ENCODE measurements at regions not wholly inside any gene's neighbourhood (a gene's known extent, or its start where the extent isn't known, plus 50 kb on each side); places are given as distances from the start of the nearest gene placed in this dataset.

DNA sequence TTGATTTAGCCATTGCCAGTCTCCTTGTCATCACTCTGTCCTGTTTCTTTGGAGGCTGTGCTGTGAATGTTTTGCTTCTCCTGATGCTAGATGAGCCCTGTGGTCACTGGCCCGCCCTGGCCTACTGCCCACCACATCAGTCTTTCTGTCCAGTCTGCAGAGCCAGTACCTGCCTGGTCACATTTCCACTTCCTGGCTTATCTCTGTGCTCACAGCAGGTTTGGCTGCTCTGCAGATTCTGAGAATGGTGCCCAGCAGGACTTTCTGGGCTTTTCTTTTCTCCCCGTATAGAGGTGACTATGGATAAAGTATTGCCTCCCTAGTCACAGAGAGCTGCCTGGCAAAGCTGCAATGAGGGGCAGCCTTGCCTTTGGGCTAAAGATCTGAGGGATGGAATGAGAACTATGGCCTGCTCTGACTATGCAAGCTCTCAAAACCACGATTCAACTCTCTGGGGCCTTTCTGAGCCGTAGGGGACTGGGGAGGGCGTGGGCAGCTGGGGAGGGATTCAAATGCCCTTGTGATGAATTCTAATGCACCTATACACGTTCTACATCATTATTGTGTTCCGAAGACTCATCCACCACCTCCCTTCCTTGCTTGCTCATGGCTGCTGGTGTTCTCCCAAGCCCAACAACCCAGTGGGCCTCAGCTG lies 410.4 kb upstream of the NPVF start:
- no peak for DNase-seq

DNA sequence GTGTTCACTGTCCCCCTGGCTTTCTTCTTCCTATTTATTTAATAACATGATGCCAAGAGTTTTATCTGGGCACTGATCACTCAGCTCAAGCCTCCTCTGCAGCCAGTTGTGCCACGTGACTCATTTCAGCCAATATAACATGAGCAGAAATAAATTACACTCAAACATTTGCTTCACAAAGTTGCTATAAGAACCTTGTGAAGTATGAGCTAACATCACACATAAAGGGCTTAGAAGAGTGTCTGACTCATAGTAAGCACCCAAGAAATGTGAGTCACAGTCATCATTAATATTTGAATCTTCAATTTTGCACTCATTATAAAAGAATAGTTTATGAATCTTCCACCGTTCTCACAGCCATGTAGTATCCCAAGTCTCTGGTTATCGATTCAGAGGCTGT lies 414.6 kb upstream of the NPVF start:
- DNase-seq = no peak

- DNase-seq = no peak
These were observed 415.0 kb upstream of the NPVF start for GRCh38 chr7:25643286-25643685.

- DNase-seq = no peak
These were observed 415.6 kb upstream of the NPVF start for GRCh38 chr7:25643770-25644394.

DNA sequence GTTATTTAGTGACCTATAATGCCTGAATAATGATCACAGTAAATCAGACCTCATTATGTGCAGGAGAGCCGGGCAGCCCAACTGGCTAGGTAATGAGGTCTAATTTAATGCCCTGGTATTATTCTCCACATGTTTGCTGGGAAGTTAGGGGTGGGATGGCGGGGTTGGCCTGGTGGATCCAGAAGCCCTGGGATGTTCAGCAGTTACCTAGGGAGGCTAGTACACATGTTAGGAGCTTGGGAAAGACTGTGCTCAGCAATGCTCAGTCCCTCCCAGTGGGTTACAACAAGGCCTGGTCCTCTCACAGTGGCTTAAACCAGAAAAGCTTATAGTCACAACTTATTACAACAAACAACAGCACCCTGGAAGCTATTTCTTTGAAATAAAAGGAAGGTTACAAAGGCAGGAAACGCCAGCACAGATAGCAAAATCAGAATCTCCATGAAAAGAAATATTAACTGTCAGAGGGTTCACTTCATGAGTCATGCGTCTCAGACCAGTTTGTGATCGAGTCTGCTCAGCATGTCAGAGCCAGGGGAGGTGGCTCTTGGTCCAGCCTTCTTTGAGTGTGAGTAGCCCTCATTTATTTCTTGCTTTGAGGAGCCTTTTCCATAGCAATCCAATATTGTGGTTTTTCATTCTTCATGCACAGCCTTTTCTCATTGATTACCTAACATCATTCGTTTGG lies 418.6 kb upstream of the NPVF start:
- no peak for DNase-seq

DNA sequence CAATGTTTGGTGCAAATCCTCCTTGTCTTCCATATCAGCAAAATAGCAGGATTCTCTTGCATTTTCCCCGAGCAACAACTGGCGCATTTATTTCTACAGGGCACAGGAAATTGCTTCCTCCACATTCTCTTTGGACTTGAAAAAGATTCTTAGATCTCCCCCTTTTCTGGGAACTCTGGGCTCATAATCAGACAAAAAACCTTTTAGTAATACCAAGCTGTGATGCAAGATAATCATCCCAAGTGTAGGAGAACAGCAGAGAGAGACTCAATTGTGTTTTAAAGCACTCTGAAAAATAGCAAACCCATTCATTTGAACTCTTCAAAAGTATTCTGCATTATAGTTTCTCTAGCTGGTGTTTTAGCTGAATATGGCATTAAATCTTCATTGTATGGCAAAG lies 419.6 kb upstream of the NPVF start:
- no peak for DNase-seq

GRCh38 chr7:25652366-25652765 lies 424.1 kb upstream of the NPVF start:
- no peak for DNase-seq

DNA sequence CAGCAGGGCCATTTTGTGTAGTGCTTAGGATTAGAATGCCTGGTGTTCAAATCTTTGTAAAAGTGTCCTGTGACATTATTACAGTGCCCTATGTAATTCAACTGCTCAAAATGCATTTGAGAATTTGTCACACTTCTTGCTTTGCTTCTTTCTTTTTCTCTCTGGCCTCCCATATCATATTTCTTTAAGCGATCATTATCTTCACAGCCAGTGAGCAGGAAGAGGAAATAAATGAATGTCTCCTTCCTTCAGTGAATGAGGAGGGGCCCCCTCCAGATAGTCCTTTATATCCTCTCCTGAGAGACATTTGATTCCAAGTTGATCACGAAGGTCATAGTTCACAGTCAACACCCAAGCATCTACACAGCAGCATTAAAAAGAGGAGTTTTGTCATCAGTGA lies 425.1 kb upstream of the NPVF start:
- no peak for DNase-seq

GRCh38 chr7:25656071-25656470 lies 427.8 kb upstream of the NPVF start:
- no peak for DNase-seq

- DNase-seq = no peak
These were observed 428.3 kb upstream of the NPVF start for GRCh38 chr7:25656581-25657026.

DNA sequence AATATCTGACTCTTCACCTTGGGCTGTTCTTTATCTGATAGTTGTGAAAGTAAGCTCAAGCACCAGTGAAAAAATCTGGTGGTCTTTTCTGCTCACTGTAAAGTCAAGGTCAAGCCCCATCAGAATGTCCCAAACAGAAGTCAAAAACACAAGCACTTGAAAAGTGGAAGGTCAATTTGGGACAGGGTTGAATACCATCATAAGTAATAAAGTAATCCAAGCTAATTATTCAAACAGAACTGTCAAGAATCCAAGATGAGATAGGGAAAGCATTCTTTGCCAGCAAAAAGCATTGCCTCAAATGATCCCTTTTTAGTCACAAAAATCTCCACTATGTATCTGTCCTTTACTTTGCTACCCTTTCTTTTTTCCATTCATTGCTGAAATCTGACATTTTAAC lies 430.1 kb upstream of the NPVF start:
- no peak for DNase-seq

GRCh38 chr7:25659841-25660240 lies 431.6 kb upstream of the NPVF start:
- DNase-seq = no peak

GRCh38 chr7:25662841-25663800 lies 434.8 kb upstream of the NPVF start:
- no peak for DNase-seq

- no peak for DNase-seq
These were observed 435.6 kb upstream of the NPVF start for GRCh38 chr7:25663877-25664276.

GRCh38 chr7:25664593-25664992 lies 436.3 kb upstream of the NPVF start:
- DNase-seq = no peak

- no peak for DNase-seq
These were observed 437.1 kb upstream of the NPVF start for GRCh38 chr7:25665374-25665773.

DNA sequence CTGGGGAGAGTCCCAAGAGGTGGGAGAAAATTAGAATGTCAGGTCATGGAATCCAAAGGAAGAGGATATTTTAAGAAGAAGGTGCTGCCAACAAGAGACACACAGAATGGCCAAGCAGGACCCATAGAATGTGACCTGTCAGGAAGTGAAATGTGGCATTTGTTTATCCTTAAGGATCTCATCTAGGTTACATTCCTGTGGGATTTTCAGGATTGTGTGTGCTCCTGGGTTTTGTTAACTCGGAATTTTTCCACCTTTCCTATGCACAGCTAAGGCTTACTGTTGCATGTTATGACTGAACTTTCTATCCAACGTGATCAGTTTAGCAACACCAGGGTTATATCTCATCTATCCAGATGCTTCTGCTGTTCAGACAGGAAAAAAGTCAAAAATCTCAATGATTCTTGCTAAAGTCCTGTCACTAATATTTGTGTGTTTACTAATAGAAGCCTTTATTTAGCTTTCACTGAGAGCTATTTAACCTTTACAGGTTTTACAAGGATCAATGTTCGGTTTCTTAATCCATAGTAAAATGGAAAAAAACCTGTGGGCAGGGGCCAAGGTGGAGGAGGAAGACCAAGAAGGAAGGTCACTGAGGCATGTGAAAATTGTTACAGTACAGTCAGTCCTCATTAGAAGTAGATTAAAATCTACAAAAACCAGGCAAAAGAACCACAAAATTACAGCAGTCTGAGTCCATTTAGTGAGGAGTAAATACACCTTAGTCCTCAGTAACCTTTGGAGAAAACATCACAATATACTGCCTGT lies 437.8 kb upstream of the NPVF start:
- no peak for DNase-seq

- DNase-seq = no peak
These were observed 438.4 kb upstream of the NPVF start for GRCh38 chr7:25666671-25667060.

- DNase-seq = no peak
These were observed 441.0 kb upstream of the NPVF start for GRCh38 chr7:25669281-25669781.

DNA sequence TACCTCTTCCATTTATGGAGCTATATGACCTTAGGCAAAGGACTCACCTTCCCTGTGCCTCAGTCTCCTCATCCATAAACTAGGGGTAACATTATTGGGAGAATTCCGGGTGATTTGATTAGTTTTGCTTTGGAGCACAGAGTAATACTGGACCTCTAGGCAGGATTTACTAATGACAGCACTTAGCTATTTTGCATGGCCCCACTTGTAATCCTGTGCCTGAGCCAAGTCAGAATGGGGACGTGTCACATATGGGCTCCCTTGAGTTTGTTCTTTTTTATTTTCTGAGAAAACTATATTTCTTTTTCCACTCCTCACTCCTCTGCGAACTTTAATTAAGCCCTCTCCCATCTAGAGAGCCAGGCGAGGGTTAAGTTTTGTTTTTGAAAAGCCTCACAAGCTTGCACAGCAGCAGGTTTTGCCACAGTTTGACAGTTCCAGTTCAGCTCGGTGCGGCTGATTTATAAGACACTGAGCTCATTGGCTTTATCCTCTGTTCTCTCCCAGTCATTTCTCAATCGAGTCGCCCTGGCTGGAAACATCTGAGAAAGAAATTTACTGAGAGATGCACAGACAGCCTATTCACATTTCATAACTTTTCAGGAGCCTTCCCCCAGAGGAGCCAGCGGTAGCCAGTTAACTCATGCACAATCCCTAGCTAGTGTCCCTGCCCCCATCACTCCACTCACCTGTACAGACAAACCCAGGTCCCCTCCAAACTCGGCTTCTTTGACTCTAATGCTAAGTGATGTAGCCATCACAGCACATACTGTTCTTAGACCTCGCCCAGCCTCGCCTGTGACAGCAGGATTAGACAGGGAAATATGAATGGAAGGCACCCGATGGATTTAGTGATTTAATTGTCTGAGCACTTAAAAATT lies 441.9 kb upstream of the NPVF start:
- DNase-seq = no peak

DNA sequence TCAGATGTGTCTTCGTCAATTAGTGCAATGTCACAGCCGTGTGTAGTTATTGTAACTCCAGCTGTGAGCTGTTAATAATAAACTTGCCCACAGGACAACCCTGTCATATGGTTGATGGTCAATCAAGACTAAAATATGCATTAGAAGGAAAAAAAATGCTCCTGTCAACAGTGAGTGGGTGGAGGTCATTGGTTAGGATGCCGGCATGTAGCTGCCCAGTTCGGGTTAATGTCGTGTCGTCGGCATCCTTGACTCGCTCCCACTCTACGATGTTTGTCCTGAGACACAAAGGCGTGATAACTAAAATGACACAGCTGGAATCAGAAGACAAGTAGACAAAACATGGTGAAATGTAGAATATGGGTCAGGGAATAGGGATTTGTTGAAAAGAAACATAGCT lies 442.8 kb upstream of the NPVF start:
- no peak for DNase-seq
